NCI-H1436 (cell line): ENCODE measurements at regions not wholly inside any gene's neighbourhood (a gene's known extent, or its start where the extent isn't known, plus 50 kb on each side); places are given as distances from the start of the nearest gene placed in this dataset.
"Not testable (repeated sequence)": the region's sequence is repeated elsewhere in the genome, so short reads cannot be mapped to it uniquely, and the experiment has no call there.

Experiments
- DNase-seq: peaks from one replicate; lab custom pipeline; 2025; lab: John Stamatoyannopoulos, UW

GRCh38 chr2:16221461-16222010, 281.2 kb downstream of the MYCN start:
- DNase-seq: no peak

GRCh38 chr2:16219292-16219975, 279.1 kb downstream of the MYCN start:
- DNase-seq: no peak

GRCh38 chr2:16218625-16219024, 278.3 kb downstream of the MYCN start:
- DNase-seq: no peak

GRCh38 chr2:16218161-16218560, 277.8 kb downstream of the MYCN start:
- DNase-seq: no peak

GRCh38 chr2:16217741-16218140, 277.4 kb downstream of the MYCN start:
- DNase-seq: not testable (repeated sequence)

- no peak for DNase-seq
Observed at GRCh38 chr2:16217291-16217690, 276.9 kb downstream of the MYCN start.

GRCh38 chr2:16216558-16216945, 276.2 kb downstream of the MYCN start:
- no peak for DNase-seq

GRCh38 chr2:16215902-16216557, 275.7 kb downstream of the MYCN start:
- DNase-seq: no peak

- DNase-seq: no peak
Observed at GRCh38 chr2:16214861-16215260, 274.5 kb downstream of the MYCN start.

- no peak for DNase-seq
Observed at GRCh38 chr2:16214391-16214790, 274.0 kb downstream of the MYCN start.

- no peak for DNase-seq
Observed at GRCh38 chr2:16212321-16212720, 272.0 kb downstream of the MYCN start.

- no peak for DNase-seq
Observed at GRCh38 chr2:16211341-16211740, 271.0 kb downstream of the MYCN start.

GRCh38 chr2:16210841-16211240, 270.5 kb downstream of the MYCN start:
- DNase-seq: no peak

- no peak for DNase-seq
Observed at GRCh38 chr2:16209799-16210198, 269.4 kb downstream of the MYCN start.

GRCh38 chr2:16208921-16209320, 268.6 kb downstream of the MYCN start:
- DNase-seq: no peak

- no peak for DNase-seq
Observed at GRCh38 chr2:16208241-16208797, 268.0 kb downstream of the MYCN start.

- DNase-seq: no peak
Observed at GRCh38 chr2:16207611-16208010, 267.3 kb downstream of the MYCN start.

- DNase-seq: no peak
Observed at GRCh38 chr2:16207151-16207550, 266.8 kb downstream of the MYCN start.

- no peak for DNase-seq
Observed at GRCh38 chr2:16206191-16206944, 266.0 kb downstream of the MYCN start.

- no peak for DNase-seq
Observed at GRCh38 chr2:16205631-16206030, 265.3 kb downstream of the MYCN start.

GRCh38 chr2:16204886-16205620, 264.7 kb downstream of the MYCN start:
- no peak for DNase-seq

GRCh38 chr2:16204251-16204650, 263.9 kb downstream of the MYCN start:
- no peak for DNase-seq
